ENCODE measurements at regions not wholly inside any gene's neighbourhood (a gene's known extent, or its start where the extent isn't known, plus 50 kb on each side); places are given as distances from the start of the nearest gene placed in this dataset.
"Not testable (repeated sequence)": the region's sequence is repeated elsewhere in the genome, so short reads cannot be mapped to it uniquely, and the experiment has no call there.

DNA sequence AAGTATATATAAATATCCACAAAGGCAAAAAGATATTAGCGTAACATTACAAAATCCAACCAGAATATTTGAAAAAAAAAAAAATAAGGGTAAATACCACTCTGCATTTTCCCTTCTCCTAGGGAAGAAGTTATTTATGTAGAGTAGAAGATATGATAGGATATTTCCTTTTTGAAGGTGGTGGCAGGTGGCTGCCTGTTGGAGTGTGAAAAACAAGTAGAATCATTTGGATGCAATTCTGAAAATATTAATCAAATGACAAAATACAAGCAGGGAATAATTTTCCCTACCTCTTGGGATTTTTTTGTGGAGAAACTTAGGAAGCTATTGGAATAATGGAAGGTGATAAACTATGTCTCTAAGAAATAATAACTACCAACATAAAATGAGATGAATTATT lies 62.5 kb upstream of the OGFRL1 start:
- TF ChIP-seq, protein P1, sequence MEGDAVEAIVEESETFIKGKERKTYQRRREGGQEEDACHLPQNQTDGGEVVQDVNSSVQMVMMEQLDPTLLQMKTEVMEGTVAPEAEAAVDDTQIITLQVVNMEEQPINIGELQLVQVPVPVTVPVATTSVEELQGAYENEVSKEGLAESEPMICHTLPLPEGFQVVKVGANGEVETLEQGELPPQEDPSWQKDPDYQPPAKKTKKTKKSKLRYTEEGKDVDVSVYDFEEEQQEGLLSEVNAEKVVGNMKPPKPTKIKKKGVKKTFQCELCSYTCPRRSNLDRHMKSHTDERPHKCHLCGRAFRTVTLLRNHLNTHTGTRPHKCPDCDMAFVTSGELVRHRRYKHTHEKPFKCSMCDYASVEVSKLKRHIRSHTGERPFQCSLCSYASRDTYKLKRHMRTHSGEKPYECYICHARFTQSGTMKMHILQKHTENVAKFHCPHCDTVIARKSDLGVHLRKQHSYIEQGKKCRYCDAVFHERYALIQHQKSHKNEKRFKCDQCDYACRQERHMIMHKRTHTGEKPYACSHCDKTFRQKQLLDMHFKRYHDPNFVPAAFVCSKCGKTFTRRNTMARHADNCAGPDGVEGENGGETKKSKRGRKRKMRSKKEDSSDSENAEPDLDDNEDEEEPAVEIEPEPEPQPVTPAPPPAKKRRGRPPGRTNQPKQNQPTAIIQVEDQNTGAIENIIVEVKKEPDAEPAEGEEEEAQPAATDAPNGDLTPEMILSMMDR (IDR thresholded peaks at IDR 0.05; ENCODE audit: low read depth, low read length): no peak
- Histone ChIP-seq H3K27me3 (ENCODE audit: insufficient read depth, low read depth, severe bottlenecking) (no peaks in the 10 kb centered on the region), H3K9me3 (ENCODE audit: severe bottlenecking) (no peaks in the 10 kb centered on the region), H3K4me3 (ENCODE audit: low read depth, low read length) (no peak overlapping the region), H3K36me3 (no peaks in the 10 kb centered on the region), H3K27ac (no peak overlapping the region)
- no peak for DNase-seq

DNA sequence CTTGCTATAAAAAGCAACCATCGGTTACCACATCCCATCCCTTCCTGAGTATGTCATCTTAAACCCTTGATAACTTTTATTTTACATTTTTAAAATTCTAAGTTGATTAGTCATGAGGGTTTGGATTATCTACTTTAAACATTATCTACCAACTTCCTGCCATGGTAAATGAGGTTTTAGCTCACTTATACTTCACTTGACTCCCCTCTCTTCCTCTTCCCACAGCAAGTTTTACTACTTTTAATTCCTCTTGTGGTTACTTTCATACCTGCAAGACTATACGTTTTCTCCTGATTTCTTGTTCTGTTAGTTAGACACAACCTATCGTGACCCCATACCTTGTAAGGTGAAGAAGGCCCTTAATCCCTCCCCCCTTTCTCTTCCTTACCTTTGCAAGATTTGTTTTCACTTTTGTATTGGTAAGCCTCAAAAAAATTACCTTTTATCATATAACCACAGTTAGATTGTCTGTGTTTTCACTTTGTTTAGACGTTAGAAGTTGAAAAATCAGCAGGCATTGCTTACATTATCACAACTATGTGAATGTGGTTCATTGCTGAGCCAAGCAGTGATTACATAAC lies 60.1 kb upstream of the OGFRL1 start:
- no peak for DNase-seq
- Histone ChIP-seq H3K27ac (no peak overlapping the region), H3K27me3 (ENCODE audit: insufficient read depth, low read depth, severe bottlenecking) (no peaks in the 10 kb centered on the region), H3K36me3 (no peaks in the 10 kb centered on the region), H3K9me3 (ENCODE audit: severe bottlenecking) (no peaks in the 10 kb centered on the region), H3K4me3 (ENCODE audit: low read depth, low read length) (no peak overlapping the region)
- TF ChIP-seq, protein P1 (IDR thresholded peaks at IDR 0.05; ENCODE audit: low read depth, low read length): no peak

DNA sequence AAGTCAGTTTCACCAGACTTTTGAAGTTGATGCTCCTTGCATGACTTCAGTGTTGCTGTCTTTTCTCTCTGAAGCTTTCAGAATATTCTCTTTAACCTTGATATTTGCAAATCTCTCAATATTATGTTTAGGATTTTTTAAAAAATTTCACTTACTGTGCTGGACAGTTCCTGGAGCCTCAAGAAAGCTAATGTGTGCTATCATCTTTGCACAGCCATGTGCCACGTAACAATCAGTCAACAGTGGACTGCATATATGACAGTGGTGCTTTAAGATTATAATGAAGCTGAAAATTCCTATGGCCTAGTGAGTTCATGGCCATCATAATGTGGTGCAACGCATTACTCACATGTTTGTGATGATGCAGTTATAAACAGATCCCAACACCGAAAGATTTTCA lies 59.1 kb upstream of the OGFRL1 start:
- Histone ChIP-seq H3K9me3 (ENCODE audit: severe bottlenecking) (no peaks in the 10 kb centered on the region), H3K4me3 (ENCODE audit: low read depth, low read length) (no peak overlapping the region), H3K36me3 (no peaks in the 10 kb centered on the region), H3K27me3 (ENCODE audit: insufficient read depth, low read depth, severe bottlenecking) (no peaks in the 10 kb centered on the region), H3K27ac (no peak overlapping the region)
- DNase-seq: no peak
- TF ChIP-seq, protein P1 (IDR thresholded peaks at IDR 0.05; ENCODE audit: low read depth, low read length): no peak

DNA sequence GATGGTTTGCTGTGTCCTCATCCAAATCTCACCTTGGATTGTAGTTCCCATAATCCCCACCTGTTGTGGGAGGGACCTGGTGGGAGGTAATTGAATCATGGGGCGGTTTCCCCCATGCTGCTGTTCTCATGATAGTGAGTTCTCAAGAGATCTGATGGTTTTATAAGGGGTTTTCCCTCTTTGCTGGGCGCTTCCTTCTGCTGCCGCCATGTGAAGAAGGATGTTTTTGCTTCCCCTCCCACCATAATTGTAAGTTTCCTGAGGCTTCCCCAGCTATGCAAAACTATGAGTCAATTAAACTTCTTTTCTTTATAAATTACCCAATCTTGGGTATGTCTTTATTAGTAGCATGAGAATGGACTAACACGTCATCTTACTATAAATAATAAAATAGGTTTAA lies 55.7 kb upstream of the OGFRL1 start:
- not testable (repeated sequence) for H3K4me3 ChIP-seq (ENCODE audit: low read depth, low read length); H3K36me3 ChIP-seq; DNase-seq; H3K27ac ChIP-seq; H3K27me3 ChIP-seq (ENCODE audit: insufficient read depth, low read depth, severe bottlenecking); H3K9me3 ChIP-seq (ENCODE audit: severe bottlenecking)

DNA sequence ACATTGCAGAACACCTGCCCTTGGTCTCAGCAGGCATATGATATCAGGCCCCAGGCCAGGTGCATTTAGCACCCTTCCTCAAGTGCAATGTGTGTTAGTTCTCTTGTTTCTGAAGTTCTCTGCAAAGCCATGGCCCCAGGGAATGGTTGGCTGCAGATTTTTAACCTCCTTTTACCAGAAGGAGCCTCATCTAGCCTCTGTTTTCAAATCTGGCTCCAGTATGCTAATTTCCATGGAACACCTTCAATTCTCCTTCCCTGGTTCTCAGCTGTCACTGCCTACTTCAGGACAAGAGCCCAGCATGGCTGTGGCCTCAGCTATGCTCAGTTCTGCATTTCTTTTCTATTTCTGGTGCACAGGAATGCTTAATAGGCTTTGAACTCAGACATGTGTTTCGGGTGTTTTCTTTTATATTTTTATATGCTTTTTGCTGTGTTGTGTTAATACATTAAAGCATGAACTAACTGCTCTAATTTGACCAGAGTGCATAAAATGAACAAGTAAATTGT lies 51.6 kb upstream of the OGFRL1 start:
- Histone ChIP-seq H3K36me3 (no peaks in the 10 kb centered on the region), H3K9me3 (ENCODE audit: severe bottlenecking) (no peaks in the 10 kb centered on the region), H3K27me3 (ENCODE audit: insufficient read depth, low read depth, severe bottlenecking) (no peaks in the 10 kb centered on the region), H3K4me3 (ENCODE audit: low read depth, low read length) (no peak overlapping the region), H3K27ac (no peak overlapping the region)
- no peak for DNase-seq
- TF ChIP-seq, protein P1 (IDR thresholded peaks at IDR 0.05; ENCODE audit: low read depth, low read length): no peak

DNA sequence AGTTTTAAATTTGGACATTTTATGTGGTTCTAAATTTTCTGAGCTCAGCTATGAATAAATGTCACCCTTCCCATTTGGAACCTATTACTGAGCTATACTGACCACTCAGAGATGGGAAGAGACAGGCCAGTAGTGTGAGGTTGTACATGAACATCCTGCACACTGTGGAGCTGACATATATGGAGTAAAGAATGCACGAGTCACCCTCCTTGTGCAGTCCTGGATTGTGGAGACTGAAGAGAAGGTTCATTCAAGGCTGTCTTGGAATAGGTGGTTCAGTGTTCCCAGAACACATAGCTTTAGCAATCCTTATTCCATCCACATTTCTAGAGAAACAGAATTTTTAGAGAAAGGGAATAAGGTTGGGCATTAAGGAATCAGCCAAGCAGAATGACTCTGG lies 50.3 kb upstream of the OGFRL1 start:
- TF ChIP-seq, protein P1 (IDR thresholded peaks at IDR 0.05; ENCODE audit: low read depth, low read length): no peak
- DNase-seq: no peak
- H3K36me3 ChIP-seq: no peaks in the 10 kb centered on the region

More for the DNA sequence above, 50.3 kb upstream of the OGFRL1 start:
- Histone ChIP-seq H3K27ac (no peak overlapping the region), H3K27me3 (ENCODE audit: insufficient read depth, low read depth, severe bottlenecking) (no peaks in the 10 kb centered on the region), H3K9me3 (ENCODE audit: severe bottlenecking) (no peaks in the 10 kb centered on the region), H3K4me3 (ENCODE audit: low read depth, low read length) (no peak overlapping the region)
